ENCODE measurements at regions not wholly inside any gene's neighbourhood (a gene's known extent, or its start where the extent isn't known, plus 50 kb on each side); places are given as distances from the start of the nearest gene placed in this dataset.

- intact Hi-C loops (cut with micrococcal nuclease), result no loop called here
- H3K27ac Mint-ChIP-seq, result no peak overlapping the region
- H4K20me1 ChIP-seq (ENCODE audit: control insufficient read depth, insufficient read depth, low read length, poor library complexity, severe bottlenecking), result no peaks in the 10 kb centered on the region
- POLR2A ChIA-PET, result no interaction called here
- no peak overlapping the region for H2AFZ ChIP-seq (ENCODE audit: insufficient read depth, low read depth, low read length, poor library complexity, severe bottlenecking)
- no peaks in the 10 kb centered on the region for H3K27me3 Mint-ChIP-seq
- no peaks in the 10 kb centered on the region for H3K27me3 ChIP-seq (replicated peaks in 1 of 4; ENCODE audit: control extremely low read depth in 1 of 4, control insufficient read depth in 3 of 4, insufficient read depth in 4 of 4, low read length in 3 of 4)
- H3K36me3 ChIP-seq (replicated peaks in 1 of 2; ENCODE audit: control extremely low read depth in 1 of 2, control insufficient read depth in 1 of 2, extremely low read depth in 1 of 2, insufficient read depth in 2 of 2, low read length in 1 of 2), result no peaks in the 10 kb centered on the region
- H3K4me1 ChIP-seq (ENCODE audit: control insufficient read depth in 2 of 2, insufficient read depth in 2 of 2, low read length in 2 of 2), result no peaks in the 10 kb centered on the region
- H3K4me3 Mint-ChIP-seq, result no peak overlapping the region
- WGBS (ENCODE audit: insufficient coverage), result 100% methylated on average over 1 of the region's 3 CpGs
- no peaks in the 10 kb centered on the region for H3K9me3 Mint-ChIP-seq (ENCODE audit: insufficient read depth)
- H3K4me3 ChIP-seq (ENCODE audit: control extremely low read depth in 1 of 5, extremely low read depth in 1 of 5, insufficient read depth in 1 of 5, low read depth in 2 of 5, low read length in 4 of 5), result no peak overlapping the region
- no peak overlapping the region for H3K4me2 ChIP-seq (replicated peaks; ENCODE audit: low read depth, low read length, poor library complexity, severe bottlenecking)
- ATAC-seq (ENCODE audit: low read depth) (no peak), DNase-seq (no peak)
- no peak overlapping the region for H3K9ac ChIP-seq (ENCODE audit: low read length)
- CTCF ChIA-PET, result interaction anchor here (1.6 kb wide), 1 partner anchor 12 kb away, joined by 4 read pairs; no protein-coding TSS in a partner anchor
- H3K79me2 ChIP-seq (ENCODE audit: control insufficient read depth, insufficient read depth, low read length), result no peaks in the 10 kb centered on the region
- no peak overlapping the region for H3K27ac ChIP-seq (ENCODE audit: low read length in 2 of 2)
- peaks cover 6% of the 10 kb centered on the region for H3K4me1 Mint-ChIP-seq
- TF ChIP-seq EZH2 (IDR thresholded peaks at IDR 0.05; ENCODE audit: borderline replicate concordance, insufficient read depth, low read depth, low read length, poor library complexity, severe bottlenecking) (no peak), CTCF (IDR thresholded peaks at IDR 0.05) (no peak)
- H3K9me3 ChIP-seq (ENCODE audit: control extremely low read depth in 1 of 3, control insufficient read depth in 2 of 3, insufficient read depth in 1 of 3, low read length in 2 of 3), result no peaks in the 10 kb centered on the region
These were observed 1146.6 kb upstream of the ZEB2 start for GRCh38 chr2:145666552-145666951.

- H3K4me2 ChIP-seq (replicated peaks; ENCODE audit: low read depth, low read length, poor library complexity, severe bottlenecking), result no peak overlapping the region
- Mint-ChIP-seq H3K4me3 (no peak overlapping the region), H3K9me3 (ENCODE audit: insufficient read depth) (no peaks in the 10 kb centered on the region), H3K27me3 (no peaks in the 10 kb centered on the region), H3K27ac (no peak overlapping the region), H3K4me1 (peaks cover 4% of the 10 kb centered on the region)
- POLR2A ChIA-PET, result no interaction called here
- intact Hi-C loops (cut with micrococcal nuclease), result no loop called here
- no peak overlapping the region for H3K27ac ChIP-seq (ENCODE audit: low read length in 2 of 2)
- no peak overlapping the region for H2AFZ ChIP-seq (ENCODE audit: insufficient read depth, low read depth, low read length, poor library complexity, severe bottlenecking)
- H3K9me3 ChIP-seq (ENCODE audit: control extremely low read depth in 1 of 3, control insufficient read depth in 2 of 3, insufficient read depth in 1 of 3, low read length in 2 of 3), result no peaks in the 10 kb centered on the region
- no peaks in the 10 kb centered on the region for H3K36me3 ChIP-seq (replicated peaks in 1 of 2; ENCODE audit: control extremely low read depth in 1 of 2, control insufficient read depth in 1 of 2, extremely low read depth in 1 of 2, insufficient read depth in 2 of 2, low read length in 1 of 2)
- H4K20me1 ChIP-seq (ENCODE audit: control insufficient read depth, insufficient read depth, low read length, poor library complexity, severe bottlenecking), result no peaks in the 10 kb centered on the region
- ATAC-seq (ENCODE audit: low read depth) (no peak), DNase-seq (no peak)
- no peak overlapping the region for H3K9ac ChIP-seq (ENCODE audit: low read length)
- no peaks in the 10 kb centered on the region for H3K79me2 ChIP-seq (ENCODE audit: control insufficient read depth, insufficient read depth, low read length)
- no CpG with 5 or more reads among the region's 3 CpGs for WGBS (ENCODE audit: insufficient coverage)
- H3K4me3 ChIP-seq (ENCODE audit: control extremely low read depth in 1 of 5, extremely low read depth in 1 of 5, insufficient read depth in 1 of 5, low read depth in 2 of 5, low read length in 4 of 5), result no peak overlapping the region
- no peaks in the 10 kb centered on the region for H3K27me3 ChIP-seq (replicated peaks in 1 of 4; ENCODE audit: control extremely low read depth in 1 of 4, control insufficient read depth in 3 of 4, insufficient read depth in 4 of 4, low read length in 3 of 4)
- CTCF ChIA-PET, result interaction anchor here (0.6 kb wide), 1 partner anchor 27 kb away, joined by 4 read pairs; no protein-coding TSS in a partner anchor
- no peaks in the 10 kb centered on the region for H3K4me1 ChIP-seq (ENCODE audit: control insufficient read depth in 2 of 2, insufficient read depth in 2 of 2, low read length in 2 of 2)
- TF ChIP-seq EZH2 (IDR thresholded peaks at IDR 0.05; ENCODE audit: borderline replicate concordance, insufficient read depth, low read depth, low read length, poor library complexity, severe bottlenecking), result no peak
- TF ChIP-seq CTCF (IDR thresholded peaks at IDR 0.05), result no peak
These were observed 1137.3 kb upstream of the ZEB2 start for GRCh38 chr2:145657265-145657664.
